ENCODE measurements at regions not wholly inside any gene's neighbourhood (a gene's known extent, or its start where the extent isn't known, plus 50 kb on each side); places are given as distances from the start of the nearest gene placed in this dataset.
"Not testable (repeated sequence)": the region's sequence is repeated elsewhere in the genome, so short reads cannot be mapped to it uniquely, and the experiment has no call there.

- no peak for DNase-seq
Observed at GRCh38 chr18:9019135-9019534, 83.4 kb upstream of the NDUFV2 start.

GRCh38 chr18:9020221-9020620, 82.3 kb upstream of the NDUFV2 start:
- DNase-seq, result no peak

GRCh38 chr18:9021458-9021857, 81.0 kb upstream of the NDUFV2 start:
- DNase-seq, result no peak

- no peak for DNase-seq
Observed at GRCh38 chr18:9022397-9023155, 79.9 kb upstream of the NDUFV2 start.

- DNase-seq, result not testable (repeated sequence)
Observed at GRCh38 chr18:9024031-9024646, 78.4 kb upstream of the NDUFV2 start.

GRCh38 chr18:9025091-9025838, 77.2 kb upstream of the NDUFV2 start:
- DNase-seq, result no peak

- DNase-seq, result no peak
Observed at GRCh38 chr18:9029131-9029530, 73.4 kb upstream of the NDUFV2 start.

GRCh38 chr18:9032519-9032918, 70.0 kb upstream of the NDUFV2 start:
- DNase-seq, result no peak

- no peak for DNase-seq
Observed at GRCh38 chr18:9038277-9038871, 64.1 kb upstream of the NDUFV2 start.

- DNase-seq, result no peak
Observed at GRCh38 chr18:9039441-9040071, 62.9 kb upstream of the NDUFV2 start.

- DNase-seq, result no peak
Observed at GRCh38 chr18:9042766-9043481, 59.6 kb upstream of the NDUFV2 start.

GRCh38 chr18:9043581-9043980, 58.9 kb upstream of the NDUFV2 start:
- DNase-seq, result no peak

- DNase-seq, result no peak
Observed at GRCh38 chr18:9047715-9048114, 54.8 kb upstream of the NDUFV2 start.

- no peak for DNase-seq
Observed at GRCh38 chr18:9048236-9048635, 54.3 kb upstream of the NDUFV2 start.

GRCh38 chr18:9048808-9049494, 53.5 kb upstream of the NDUFV2 start:
- no peak for DNase-seq

- DNase-seq, result no peak
Observed at GRCh38 chr18:9049495-9049809, 53.0 kb upstream of the NDUFV2 start.

- not testable (repeated sequence) for DNase-seq
Observed at GRCh38 chr18:9050628-9051284, 51.7 kb upstream of the NDUFV2 start.
